Activated naive CD8-positive, alpha-beta T cell treated with anti-CD3 and anti-CD28 coated beads, Interleukin-2, amount 50 U/mL, for 24 hours (primary cell): ENCODE measurements at regions not wholly inside any gene's neighbourhood (a gene's known extent, or its start where the extent isn't known, plus 50 kb on each side); places are given as distances from the start of the nearest gene placed in this dataset.
"Not testable (repeated sequence)": the region's sequence is repeated elsewhere in the genome, so short reads cannot be mapped to it uniquely, and the experiment has no call there.

Source experiments
- ATAC-seq: fragments of 150-1000 bp; cut with Tn5 transposase; one replicate; pipeline ENCODE4 v1.10.0; 2021
- DNase-seq: peaks from one replicate; pipeline ENCODE4 v3.0.0; 2021
- H3K27ac Mint-ChIP-seq: one replicate; pipeline ENCODE4 v1.8.0; 2021; ENCODE audit warnings: mild to moderate bottlenecking, mixed read lengths
- H3K27me3 Mint-ChIP-seq: one replicate; pipeline ENCODE4 v1.8.0; 2021; ENCODE audit warnings: mixed read lengths
- H3K36me3 Mint-ChIP-seq: one replicate; pipeline ENCODE4 v1.8.0; 2021; ENCODE audit warnings: low read depth, mixed read lengths
- H3K4me1 Mint-ChIP-seq: one replicate; pipeline ENCODE4 v1.8.0; 2021; ENCODE audit warnings: mixed read lengths
- H3K4me3 Mint-ChIP-seq: one replicate; pipeline ENCODE4 v1.8.0; 2021; ENCODE audit warnings: mild to moderate bottlenecking, moderate library complexity, mixed read lengths
- H3K9me3 Mint-ChIP-seq: one replicate; pipeline ENCODE4 v1.8.0; 2021; ENCODE audit warnings: mixed read lengths

DNA sequence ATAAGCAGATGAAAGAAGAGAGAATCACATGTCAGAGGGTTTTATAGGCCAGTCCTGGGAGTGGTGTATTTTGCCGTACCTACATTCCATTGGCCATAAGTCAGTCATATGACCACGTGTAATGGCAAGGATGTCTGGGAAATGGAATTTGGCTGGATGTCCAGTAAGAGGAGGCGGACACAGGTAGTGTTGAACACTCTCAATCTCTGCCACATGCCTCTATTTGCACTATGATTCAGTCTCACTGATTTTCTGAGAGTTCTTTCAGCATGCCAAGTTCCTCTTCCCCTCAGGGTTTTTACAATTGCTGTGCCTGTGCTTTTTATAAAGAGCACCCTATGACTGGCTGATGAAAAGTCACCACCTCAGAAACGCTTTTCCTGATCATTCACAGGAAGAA is 164.2 kb upstream of the GPR101 start:
- no peak for ATAC-seq
- H3K4me3 Mint-ChIP-seq, result no peak overlapping the region

GRCh38 chrX:137195991-137196390 is 162.2 kb upstream of the GPR101 start:
- no peak for ATAC-seq
- H3K9me3 Mint-ChIP-seq, result no peaks in the 10 kb centered on the region
- H3K4me3 Mint-ChIP-seq, result no peak overlapping the region
- H3K27me3 Mint-ChIP-seq, result peaks cover 3% of the 10 kb centered on the region
- no peaks in the 10 kb centered on the region for H3K4me1 Mint-ChIP-seq
- no peaks in the 10 kb centered on the region for H3K36me3 Mint-ChIP-seq
- no peak overlapping the region for H3K27ac Mint-ChIP-seq
- DNase-seq, result no peak

More for the DNA sequence above, 164.2 kb upstream of the GPR101 start:
- Mint-ChIP-seq H3K9me3 (no peaks in the 10 kb centered on the region), H3K4me1 (no peaks in the 10 kb centered on the region), H3K27ac (no peak overlapping the region), H3K27me3 (peaks cover 3% of the 10 kb centered on the region), H3K36me3 (no peaks in the 10 kb centered on the region)
- no peak for DNase-seq

GRCh38 chrX:137195296-137195695 is 161.5 kb upstream of the GPR101 start:
- no peaks in the 10 kb centered on the region for H3K4me1 Mint-ChIP-seq
- peaks cover 6% of the 10 kb centered on the region for H3K27me3 Mint-ChIP-seq
- DNase-seq (no peak), ATAC-seq (no peak)
- no peaks in the 10 kb centered on the region for H3K9me3 Mint-ChIP-seq
- H3K27ac Mint-ChIP-seq, result no peak overlapping the region
- H3K36me3 Mint-ChIP-seq, result no peaks in the 10 kb centered on the region
- H3K4me3 Mint-ChIP-seq, result no peak overlapping the region

- Mint-ChIP-seq H3K4me3 (no peak overlapping the region), H3K36me3 (no peaks in the 10 kb centered on the region), H3K9me3 (no peaks in the 10 kb centered on the region), H3K27ac (no peak overlapping the region), H3K27me3 (peaks cover 6% of the 10 kb centered on the region), H3K4me1 (no peaks in the 10 kb centered on the region)
- ATAC-seq, result peak; percentile 40
- peak; percentile 6 for DNase-seq
Measured at GRCh38 chrX:137194164-137194563, 160.4 kb upstream of the GPR101 start.

DNA sequence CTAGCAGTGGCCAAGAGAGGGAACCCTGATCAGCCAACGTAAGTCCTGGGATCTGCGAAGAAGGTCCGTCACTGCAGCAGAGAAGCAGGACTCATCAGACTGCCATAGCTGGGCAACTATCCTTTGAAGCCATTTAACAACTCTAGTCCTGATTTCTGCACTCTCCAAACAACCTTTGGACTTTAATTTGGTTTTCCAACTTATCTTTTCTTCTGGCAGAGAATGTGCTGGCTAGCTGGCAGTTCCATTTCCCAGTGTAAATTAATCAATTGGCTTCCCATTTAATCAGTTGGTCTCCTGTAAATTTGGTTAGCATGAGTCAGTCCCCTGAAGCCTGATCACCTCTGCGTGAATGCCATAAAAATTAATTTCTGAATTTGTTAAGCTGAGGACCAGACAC is 153.7 kb upstream of the GPR101 start:
- peaks cover 3% of the 10 kb centered on the region for H3K27me3 Mint-ChIP-seq
- no peaks in the 10 kb centered on the region for H3K36me3 Mint-ChIP-seq
- H3K9me3 Mint-ChIP-seq, result no peaks in the 10 kb centered on the region
- DNase-seq, result no peak
- no peak overlapping the region for H3K27ac Mint-ChIP-seq
- ATAC-seq, result no peak
- H3K4me3 Mint-ChIP-seq, result no peak overlapping the region
- H3K4me1 Mint-ChIP-seq, result no peaks in the 10 kb centered on the region

GRCh38 chrX:137178392-137178791 is 144.6 kb upstream of the GPR101 start:
- Mint-ChIP-seq H3K36me3 (no peaks in the 10 kb centered on the region), H3K27ac (no peak overlapping the region), H3K9me3 (no peaks in the 10 kb centered on the region), H3K27me3 (peaks cover 6% of the 10 kb centered on the region), H3K4me1 (no peaks in the 10 kb centered on the region), H3K4me3 (no peak overlapping the region)
- DNase-seq, result no peak
- no peak for ATAC-seq

GRCh38 chrX:137172317-137172948 is 138.6 kb upstream of the GPR101 start:
- no peak overlapping the region for H3K4me3 Mint-ChIP-seq
- H3K27ac Mint-ChIP-seq, result no peak overlapping the region
- DNase-seq (no peak), ATAC-seq (no peak)
- peaks cover 2% of the 10 kb centered on the region for H3K27me3 Mint-ChIP-seq
- H3K9me3 Mint-ChIP-seq, result no peaks in the 10 kb centered on the region
- peaks cover 5% of the 10 kb centered on the region for H3K4me1 Mint-ChIP-seq
- no peaks in the 10 kb centered on the region for H3K36me3 Mint-ChIP-seq

DNA sequence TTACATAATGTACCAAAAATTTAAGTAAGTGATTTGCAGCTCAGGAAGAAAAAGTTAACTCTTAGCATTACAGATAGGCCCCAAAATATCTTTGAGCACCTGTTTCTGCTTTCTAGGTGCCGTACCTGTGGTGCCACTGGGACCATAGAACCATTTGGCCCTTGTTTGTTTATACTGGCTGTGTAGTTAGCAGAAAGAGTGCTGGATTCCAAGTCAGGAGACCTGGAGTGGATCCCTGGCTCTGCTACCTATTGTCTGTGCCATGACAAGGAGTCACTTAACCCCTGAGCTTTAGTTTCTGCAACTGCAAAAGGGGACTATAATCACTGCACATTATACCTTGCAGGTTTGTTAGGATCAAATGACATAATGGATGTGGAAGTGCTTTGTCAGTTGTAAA is 137.8 kb upstream of the GPR101 start:
- Mint-ChIP-seq H3K36me3 (no peaks in the 10 kb centered on the region), H3K4me1 (peaks cover 5% of the 10 kb centered on the region), H3K27me3 (peaks cover 2% of the 10 kb centered on the region), H3K27ac (no peak overlapping the region), H3K4me3 (no peak overlapping the region), H3K9me3 (no peaks in the 10 kb centered on the region)
- no peak for DNase-seq
- ATAC-seq, result no peak

DNA sequence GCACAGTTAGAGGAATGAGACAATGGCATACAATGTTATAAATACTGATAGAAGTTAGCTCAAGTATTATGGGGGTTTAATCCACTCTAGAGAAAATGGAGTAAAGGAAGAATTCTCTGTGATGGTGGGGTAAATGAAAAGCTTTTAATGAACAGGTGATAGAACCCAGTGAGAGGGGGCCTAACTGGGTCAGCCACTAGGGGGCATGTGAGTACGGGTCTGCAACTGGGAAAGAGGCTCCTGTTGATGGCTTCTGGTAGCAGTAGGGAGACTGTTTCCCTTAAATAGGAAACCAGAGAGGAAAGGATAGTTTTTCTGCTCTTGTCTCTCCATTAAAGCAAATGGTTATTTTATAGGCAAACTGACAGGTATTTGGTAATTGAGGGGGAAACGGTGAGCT is 132.8 kb upstream of the GPR101 start:
- Mint-ChIP-seq H3K27me3 (no peaks in the 10 kb centered on the region), H3K27ac (no peak overlapping the region)

DNA sequence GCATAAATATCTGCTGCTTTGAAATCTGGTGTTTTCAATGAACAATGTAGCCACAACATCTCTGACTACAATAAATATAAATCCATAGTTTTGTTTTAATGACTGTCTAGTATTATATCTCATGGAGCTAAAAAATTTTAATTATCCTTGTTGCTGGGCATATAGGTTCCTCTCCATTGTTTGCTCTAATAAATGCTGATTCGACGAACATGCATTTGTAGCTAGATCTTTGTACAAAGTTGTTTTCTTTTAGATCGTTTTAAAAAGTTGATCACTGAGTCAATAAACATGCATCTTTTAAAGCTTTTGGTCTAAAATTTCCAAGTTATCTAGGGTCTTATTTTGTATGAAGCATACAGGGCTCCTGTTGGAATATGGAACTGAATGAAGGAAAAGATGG is 130.5 kb upstream of the GPR101 start:
- Mint-ChIP-seq H3K4me3 (no peak overlapping the region), H3K36me3 (no peaks in the 10 kb centered on the region), H3K27ac (no peak overlapping the region), H3K9me3 (no peaks in the 10 kb centered on the region), H3K4me1 (no peaks in the 10 kb centered on the region), H3K27me3 (no peaks in the 10 kb centered on the region)
- ATAC-seq (no peak), DNase-seq (no peak)

More for the DNA sequence above, 132.8 kb upstream of the GPR101 start:
- Mint-ChIP-seq H3K36me3 (no peaks in the 10 kb centered on the region), H3K4me3 (no peak overlapping the region), H3K4me1 (no peaks in the 10 kb centered on the region), H3K9me3 (no peaks in the 10 kb centered on the region)
- DNase-seq (peak; percentile 20), ATAC-seq (no peak)

- H3K4me3 Mint-ChIP-seq, result no peak overlapping the region
- no peaks in the 10 kb centered on the region for H3K36me3 Mint-ChIP-seq
- DNase-seq (no peak), ATAC-seq (no peak)
- peaks cover 8% of the 10 kb centered on the region for H3K27me3 Mint-ChIP-seq
- no peaks in the 10 kb centered on the region for H3K4me1 Mint-ChIP-seq
- peaks cover 5% of the 10 kb centered on the region for H3K9me3 Mint-ChIP-seq
- no peak overlapping the region for H3K27ac Mint-ChIP-seq
Measured at GRCh38 chrX:137151403-137151802, 117.6 kb upstream of the GPR101 start.

DNA sequence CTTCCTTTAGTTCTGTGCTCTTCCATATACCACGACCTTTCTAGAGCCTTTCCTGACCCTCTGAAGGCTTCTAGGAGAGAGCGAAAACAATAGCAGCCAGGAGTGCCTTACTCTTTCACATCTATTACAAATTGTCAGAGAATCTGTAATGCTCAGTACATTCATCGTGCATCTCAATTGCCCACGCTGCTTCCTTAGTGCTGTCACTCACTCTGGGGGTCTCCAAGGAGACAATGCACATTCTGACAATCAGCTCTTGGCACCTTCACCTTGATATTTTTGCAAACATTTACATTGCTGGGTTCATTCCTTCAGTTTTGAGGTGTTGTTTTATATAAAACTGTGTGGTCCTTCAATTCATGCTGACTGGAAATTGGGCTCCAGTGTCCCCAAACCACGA is 110.1 kb upstream of the GPR101 start:
- Mint-ChIP-seq H3K4me1 (no peaks in the 10 kb centered on the region), H3K27me3 (no peaks in the 10 kb centered on the region), H3K9me3 (no peaks in the 10 kb centered on the region), H3K36me3 (no peaks in the 10 kb centered on the region), H3K27ac (no peak overlapping the region), H3K4me3 (no peak overlapping the region)
- no peak for ATAC-seq
- DNase-seq, result no peak

- not testable (repeated sequence) for ATAC-seq, H3K9me3 Mint-ChIP-seq, H3K4me3 Mint-ChIP-seq, H3K36me3 Mint-ChIP-seq, DNase-seq, H3K4me1 Mint-ChIP-seq, H3K27ac Mint-ChIP-seq, H3K27me3 Mint-ChIP-seq
Measured at GRCh38 chrX:137122651-137123050, 88.9 kb upstream of the GPR101 start.

GRCh38 chrX:137119049-137119448 is 85.3 kb upstream of the GPR101 start:
- DNase-seq, result no peak
- ATAC-seq, result no peak
- H3K27ac Mint-ChIP-seq, result no peak overlapping the region
- H3K27me3 Mint-ChIP-seq, result no peaks in the 10 kb centered on the region
- no peaks in the 10 kb centered on the region for H3K4me1 Mint-ChIP-seq
- H3K9me3 Mint-ChIP-seq, result no peaks in the 10 kb centered on the region
- no peaks in the 10 kb centered on the region for H3K36me3 Mint-ChIP-seq
- H3K4me3 Mint-ChIP-seq, result no peak overlapping the region

DNA sequence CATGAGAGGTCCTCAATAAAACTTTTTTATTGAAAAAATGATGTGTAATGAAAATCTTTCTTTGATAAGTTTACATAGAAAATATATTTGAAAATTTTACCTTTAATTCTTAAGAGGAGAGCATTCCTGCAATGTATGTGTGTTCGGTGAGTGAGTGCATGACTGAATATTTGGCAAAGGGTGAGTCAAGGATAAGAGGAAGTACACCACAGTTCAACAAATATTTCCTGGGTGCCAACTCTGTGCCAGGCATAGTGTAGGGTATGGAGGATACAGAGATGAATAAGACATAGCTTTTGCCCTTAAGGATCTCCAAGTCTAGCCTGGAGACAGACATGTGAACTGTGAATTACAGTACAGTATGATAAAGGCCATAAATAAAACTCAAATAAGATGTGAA is 84.7 kb upstream of the GPR101 start:
- DNase-seq, result no peak
- Mint-ChIP-seq H3K27ac (no peak overlapping the region), H3K4me1 (no peaks in the 10 kb centered on the region), H3K9me3 (no peaks in the 10 kb centered on the region), H3K4me3 (no peak overlapping the region), H3K36me3 (no peaks in the 10 kb centered on the region), H3K27me3 (no peaks in the 10 kb centered on the region)
- ATAC-seq, result no peak

DNA sequence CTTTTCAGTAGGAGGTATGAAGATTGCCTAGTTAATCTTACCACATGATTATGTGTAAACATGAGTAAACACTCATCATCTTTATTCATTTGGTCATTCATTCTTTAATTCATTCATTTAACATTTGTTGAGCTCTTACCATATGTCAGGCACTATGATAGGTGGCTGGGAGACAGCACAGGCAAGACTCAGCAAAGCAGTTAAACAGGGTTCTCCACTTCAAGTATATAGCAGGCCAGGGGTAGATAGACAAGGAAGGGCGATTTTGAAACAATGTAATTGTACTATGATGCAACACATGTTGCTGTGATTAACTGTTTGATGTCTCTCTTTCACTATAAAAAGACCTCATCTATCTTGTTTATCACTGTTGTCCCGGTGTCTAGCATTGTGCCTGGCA is 84.3 kb upstream of the GPR101 start:
- Mint-ChIP-seq H3K4me3 (no peak overlapping the region), H3K9me3 (no peaks in the 10 kb centered on the region), H3K27ac (no peak overlapping the region), H3K4me1 (no peaks in the 10 kb centered on the region), H3K27me3 (no peaks in the 10 kb centered on the region), H3K36me3 (no peaks in the 10 kb centered on the region)
- ATAC-seq (no peak), DNase-seq (no peak)
